Gastroesophageal sphincter (tissue), 3 donors: ENCODE measurements at regions not wholly inside any gene's neighbourhood (a gene's known extent, or its start where the extent isn't known, plus 50 kb on each side); places are given as distances from the start of the nearest gene placed in this dataset.

Experiments used
- CTCF ChIP-seq, 4 experiments: fragments of 200-600 bp in 2 of 4; fragments of 450-650 bp in 2 of 4; sonication (generic) in 1 of 4; IDR thresholded peaks; one replicate each; pipeline ENCODE4 v1.5.1; 2017 to 2019; ENCODE audit warnings: antibody characterized with exemption in 4 of 4, mild to moderate bottlenecking in 2 of 4, moderate library complexity in 2 of 4
- POLR2A ChIP-seq, 2 donors: fragments of 450-650 bp; IDR thresholded peaks; one replicate each; pipeline ENCODE4 v1.6.1; 2017; ENCODE audit warnings: antibody characterized with exemption in 2 of 2, mild to moderate bottlenecking in 2 of 2, moderate library complexity in 1 of 2

DNA sequence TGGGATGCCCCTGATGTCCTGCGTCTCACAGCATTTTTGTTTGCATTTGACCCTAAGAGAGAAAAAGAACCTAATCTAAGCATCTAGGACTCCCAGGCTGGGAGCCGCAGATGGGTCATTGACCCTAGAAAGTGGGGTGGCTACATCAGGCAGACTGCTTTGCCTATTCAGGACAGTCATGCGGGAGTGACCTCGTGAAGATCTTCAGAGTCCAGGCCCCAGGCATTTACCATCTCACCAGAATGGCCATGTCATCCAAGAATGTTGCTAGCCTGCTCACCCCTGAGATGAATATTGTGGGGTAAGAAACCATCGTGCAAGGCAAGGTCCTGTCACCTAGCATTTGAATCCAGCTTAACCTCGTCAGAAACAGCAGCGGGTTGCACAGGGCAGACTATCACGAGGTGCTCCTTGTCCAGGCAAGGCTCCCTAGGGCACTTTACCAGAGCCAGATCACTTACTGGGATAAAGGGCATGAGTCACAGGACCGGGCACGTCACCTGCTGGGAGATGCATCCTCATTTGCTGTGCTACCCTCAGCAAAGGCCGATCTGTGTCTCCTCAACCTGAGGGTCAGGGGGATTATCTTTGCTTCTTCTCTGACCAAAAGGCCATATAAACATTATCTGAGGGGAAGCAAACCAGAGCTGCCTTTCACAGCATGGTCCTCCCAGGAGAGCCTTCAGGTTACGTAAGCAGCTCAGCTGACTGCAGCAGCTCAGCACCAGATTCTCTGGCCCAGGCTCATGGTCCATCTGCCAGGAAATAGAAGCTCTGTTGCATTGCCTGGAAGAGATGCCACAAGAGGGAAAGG, 162.3 kb downstream of the ACKR3 start:
- TF ChIP-seq POLR2A (IDR thresholded peaks at IDR 0.05) (no peak), CTCF (IDR thresholded peaks at IDR 0.05) (no peak)
